ENCODE measurements at regions not wholly inside any gene's neighbourhood (a gene's known extent, or its start where the extent isn't known, plus 50 kb on each side); places are given as distances from the start of the nearest gene placed in this dataset.

DNA sequence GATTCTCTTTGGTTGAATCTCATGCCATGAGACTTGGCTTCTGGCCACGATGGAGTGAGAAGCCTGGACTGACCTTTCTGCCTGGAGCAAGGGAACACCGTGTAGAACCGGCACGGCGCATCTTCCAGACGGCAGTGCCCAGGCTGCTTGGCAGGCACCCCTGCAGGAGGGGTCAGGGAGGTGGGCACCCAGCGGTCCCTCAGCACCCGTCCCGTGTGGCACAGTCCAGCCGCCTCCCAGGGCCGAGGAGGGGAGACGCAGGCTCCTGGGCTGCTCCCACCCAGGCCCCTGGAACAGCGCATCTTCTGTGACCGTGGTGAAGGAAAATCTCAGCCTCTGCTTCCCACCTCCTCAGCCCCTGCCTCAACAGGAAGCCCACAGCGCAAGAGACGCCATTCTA lies 95.7 kb downstream of the CMPK2 start:
- peaks cover 20% of the 10 kb centered on the region for H3K27me3 Mint-ChIP-seq (ENCODE audit: low read depth)
- peaks cover 44% of the 10 kb centered on the region for H3K36me3 Mint-ChIP-seq
- H3K27ac Mint-ChIP-seq = no peak overlapping the region
- DNase-seq (ENCODE audit: low spot score) (no peak), ATAC-seq (no peak)
- TF ChIP-seq, protein P1, sequence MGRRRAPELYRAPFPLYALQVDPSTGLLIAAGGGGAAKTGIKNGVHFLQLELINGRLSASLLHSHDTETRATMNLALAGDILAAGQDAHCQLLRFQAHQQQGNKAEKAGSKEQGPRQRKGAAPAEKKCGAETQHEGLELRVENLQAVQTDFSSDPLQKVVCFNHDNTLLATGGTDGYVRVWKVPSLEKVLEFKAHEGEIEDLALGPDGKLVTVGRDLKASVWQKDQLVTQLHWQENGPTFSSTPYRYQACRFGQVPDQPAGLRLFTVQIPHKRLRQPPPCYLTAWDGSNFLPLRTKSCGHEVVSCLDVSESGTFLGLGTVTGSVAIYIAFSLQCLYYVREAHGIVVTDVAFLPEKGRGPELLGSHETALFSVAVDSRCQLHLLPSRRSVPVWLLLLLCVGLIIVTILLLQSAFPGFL (CRISPR knock-in tag; IDR thresholded peaks at IDR 0.05; ENCODE audit: borderline replicate concordance) = no peak
- no peak for TF ChIP-seq ZNF396 (CRISPR knock-in tag; IDR thresholded peaks at IDR 0.05; ENCODE audit: borderline replicate concordance)
- no peak for TF ChIP-seq NR2C2 (CRISPR knock-in tag; IDR thresholded peaks at IDR 0.05)
- TF ChIP-seq TEAD1 (CRISPR knock-in tag; IDR thresholded peaks at IDR 0.05) = no peak
- TF ChIP-seq CBFB (CRISPR knock-in tag; IDR thresholded peaks at IDR 0.05; ENCODE audit: low read depth) = no peak
- TF ChIP-seq, protein P2, sequence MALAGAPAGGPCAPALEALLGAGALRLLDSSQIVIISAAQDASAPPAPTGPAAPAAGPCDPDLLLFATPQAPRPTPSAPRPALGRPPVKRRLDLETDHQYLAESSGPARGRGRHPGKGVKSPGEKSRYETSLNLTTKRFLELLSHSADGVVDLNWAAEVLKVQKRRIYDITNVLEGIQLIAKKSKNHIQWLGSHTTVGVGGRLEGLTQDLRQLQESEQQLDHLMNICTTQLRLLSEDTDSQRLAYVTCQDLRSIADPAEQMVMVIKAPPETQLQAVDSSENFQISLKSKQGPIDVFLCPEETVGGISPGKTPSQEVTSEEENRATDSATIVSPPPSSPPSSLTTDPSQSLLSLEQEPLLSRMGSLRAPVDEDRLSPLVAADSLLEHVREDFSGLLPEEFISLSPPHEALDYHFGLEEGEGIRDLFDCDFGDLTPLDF (CRISPR knock-in tag; IDR thresholded peaks at IDR 0.05) = no peak
- ChIA-PET POLR2A (no interaction called here), CTCF (no interaction called here)
- no peak overlapping the region for H3K4me3 Mint-ChIP-seq
- H3K4me1 Mint-ChIP-seq = no peaks in the 10 kb centered on the region
- peaks cover 60% of the 10 kb centered on the region for H3K9me3 Mint-ChIP-seq

DNA sequence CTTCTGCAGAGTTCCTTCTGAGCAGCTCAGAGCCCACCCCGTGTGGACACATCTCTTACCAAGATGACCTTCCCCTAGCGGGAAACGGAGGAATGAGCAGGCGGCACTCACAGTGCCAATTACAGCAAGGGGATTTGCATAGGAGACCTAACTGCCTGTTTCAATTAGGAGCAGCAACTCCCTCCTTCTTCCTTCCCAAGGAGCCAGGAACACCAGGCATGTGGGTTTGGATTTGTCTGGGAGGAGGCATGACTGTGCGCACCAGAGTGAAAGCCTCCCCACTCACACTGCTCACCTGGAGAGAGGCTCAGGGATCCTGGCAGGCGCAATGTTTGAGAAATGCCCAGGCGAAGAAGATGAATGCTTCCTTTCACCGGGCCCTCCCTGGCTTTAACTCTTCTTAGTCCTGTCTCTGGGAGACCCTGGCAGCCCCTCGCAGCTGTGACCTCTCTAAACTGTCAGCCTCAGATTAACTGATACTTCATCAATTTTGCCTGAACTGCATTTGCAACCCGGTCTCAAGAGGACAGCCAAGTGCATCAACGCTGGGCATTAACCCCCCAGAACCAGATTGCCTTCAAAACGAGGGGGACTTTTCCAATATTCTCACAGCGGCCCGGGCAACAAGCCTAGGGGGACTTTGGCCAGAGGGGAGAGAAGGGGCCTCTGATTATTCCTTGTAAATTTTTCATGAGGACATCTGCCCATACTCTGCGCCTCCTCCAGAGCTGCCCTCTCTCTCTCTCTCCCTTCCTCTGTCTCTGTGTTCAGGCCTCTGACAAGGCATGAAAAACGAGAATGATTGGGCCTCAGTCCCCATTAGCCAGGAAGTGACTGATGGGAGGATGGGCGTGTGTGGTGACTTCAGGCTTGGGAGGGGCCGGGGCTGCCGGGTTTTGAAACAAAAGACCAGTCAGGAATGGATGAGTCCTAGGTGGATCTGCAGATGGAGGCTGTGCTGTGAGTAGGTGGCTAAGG lies 93.8 kb downstream of the CMPK2 start:
- H3K4me3 Mint-ChIP-seq = no peak overlapping the region
- no peak for DNase-seq (ENCODE audit: low spot score)
- CTCF ChIA-PET = no interaction called here
- H3K27ac Mint-ChIP-seq = no peak overlapping the region
- ATAC-seq = peak; percentile 34; the same call in 1 of the 2 replicates
- POLR2A ChIA-PET = no interaction called here
- peaks cover 45% of the 10 kb centered on the region for H3K36me3 Mint-ChIP-seq
- no peaks in the 10 kb centered on the region for H3K4me1 Mint-ChIP-seq
- TF ChIP-seq FOXK1 (CRISPR knock-in tag; IDR thresholded peaks at IDR 0.05) = no peak
- TF ChIP-seq SOX15 (CRISPR knock-in tag; IDR thresholded peaks at IDR 0.05) = no peak
- TF ChIP-seq, protein P3, sequence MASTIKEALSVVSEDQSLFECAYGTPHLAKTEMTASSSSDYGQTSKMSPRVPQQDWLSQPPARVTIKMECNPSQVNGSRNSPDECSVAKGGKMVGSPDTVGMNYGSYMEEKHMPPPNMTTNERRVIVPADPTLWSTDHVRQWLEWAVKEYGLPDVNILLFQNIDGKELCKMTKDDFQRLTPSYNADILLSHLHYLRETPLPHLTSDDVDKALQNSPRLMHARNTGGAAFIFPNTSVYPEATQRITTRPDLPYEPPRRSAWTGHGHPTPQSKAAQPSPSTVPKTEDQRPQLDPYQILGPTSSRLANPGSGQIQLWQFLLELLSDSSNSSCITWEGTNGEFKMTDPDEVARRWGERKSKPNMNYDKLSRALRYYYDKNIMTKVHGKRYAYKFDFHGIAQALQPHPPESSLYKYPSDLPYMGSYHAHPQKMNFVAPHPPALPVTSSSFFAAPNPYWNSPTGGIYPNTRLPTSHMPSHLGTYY (CRISPR knock-in tag; IDR thresholded peaks at IDR 0.05) = no peak
- TF ChIP-seq ZBTB21 (CRISPR knock-in tag; IDR thresholded peaks at IDR 0.05; ENCODE audit: borderline replicate concordance) = no peak
- H3K9me3 Mint-ChIP-seq = peaks cover 58% of the 10 kb centered on the region
- peaks cover 20% of the 10 kb centered on the region for H3K27me3 Mint-ChIP-seq (ENCODE audit: low read depth)

DNA sequence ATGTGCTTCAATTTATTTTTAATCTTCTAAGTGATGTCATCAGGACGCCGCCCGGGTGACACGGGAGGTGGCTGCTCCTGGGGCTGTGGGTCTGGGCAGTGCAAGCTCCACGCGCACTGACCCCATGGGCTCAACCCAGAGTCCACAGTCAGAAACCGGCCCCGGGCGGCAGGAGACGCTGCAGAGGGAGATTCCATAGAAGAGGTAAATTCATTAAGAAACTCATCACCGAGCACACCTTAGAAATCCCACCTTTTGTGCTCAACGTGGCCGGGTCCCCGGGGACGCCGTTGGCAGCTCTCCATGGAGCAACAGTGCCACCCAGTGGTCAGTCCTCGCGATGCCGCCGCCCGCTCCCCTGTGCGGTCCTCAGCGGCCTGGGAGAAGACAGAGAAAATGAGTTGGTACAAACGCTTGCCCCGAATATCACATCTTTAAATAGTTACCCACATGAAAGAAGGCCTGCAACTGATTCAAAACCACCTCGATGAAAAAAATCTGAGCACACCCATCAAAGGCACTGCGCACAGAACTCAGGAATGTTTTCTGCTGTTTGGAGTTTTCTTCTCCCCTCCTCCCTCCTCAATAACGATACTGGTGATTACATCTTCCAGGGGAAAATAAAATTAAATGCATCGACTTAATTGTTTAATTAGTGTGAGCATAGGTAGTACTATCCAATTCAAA lies 92.6 kb downstream of the CMPK2 start:
- ATAC-seq (peak; percentile 95), DNase-seq (ENCODE audit: low spot score) (peak; percentile 73)
- peaks cover 24% of the 10 kb centered on the region for H3K27me3 Mint-ChIP-seq (ENCODE audit: low read depth)
- TF ChIP-seq, protein P4, sequence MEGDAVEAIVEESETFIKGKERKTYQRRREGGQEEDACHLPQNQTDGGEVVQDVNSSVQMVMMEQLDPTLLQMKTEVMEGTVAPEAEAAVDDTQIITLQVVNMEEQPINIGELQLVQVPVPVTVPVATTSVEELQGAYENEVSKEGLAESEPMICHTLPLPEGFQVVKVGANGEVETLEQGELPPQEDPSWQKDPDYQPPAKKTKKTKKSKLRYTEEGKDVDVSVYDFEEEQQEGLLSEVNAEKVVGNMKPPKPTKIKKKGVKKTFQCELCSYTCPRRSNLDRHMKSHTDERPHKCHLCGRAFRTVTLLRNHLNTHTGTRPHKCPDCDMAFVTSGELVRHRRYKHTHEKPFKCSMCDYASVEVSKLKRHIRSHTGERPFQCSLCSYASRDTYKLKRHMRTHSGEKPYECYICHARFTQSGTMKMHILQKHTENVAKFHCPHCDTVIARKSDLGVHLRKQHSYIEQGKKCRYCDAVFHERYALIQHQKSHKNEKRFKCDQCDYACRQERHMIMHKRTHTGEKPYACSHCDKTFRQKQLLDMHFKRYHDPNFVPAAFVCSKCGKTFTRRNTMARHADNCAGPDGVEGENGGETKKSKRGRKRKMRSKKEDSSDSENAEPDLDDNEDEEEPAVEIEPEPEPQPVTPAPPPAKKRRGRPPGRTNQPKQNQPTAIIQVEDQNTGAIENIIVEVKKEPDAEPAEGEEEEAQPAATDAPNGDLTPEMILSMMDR (IDR thresholded peaks at IDR 0.05) = peak; percentile 79
- TF ChIP-seq EMX1 (CRISPR knock-in tag; IDR thresholded peaks at IDR 0.05) = no peak
- CTCF ChIA-PET = interaction anchor here (0.7 kb wide), 1 partner anchor 494 kb away, joined by 3 read pairs; no protein-coding TSS in a partner anchor
- H3K4me1 Mint-ChIP-seq = no peaks in the 10 kb centered on the region
- POLR2A ChIA-PET = no interaction called here
- no peak overlapping the region; the same call in 1 of the 2 replicates for H3K4me3 Mint-ChIP-seq
- H3K9me3 Mint-ChIP-seq = peaks cover 65% of the 10 kb centered on the region
- peaks cover 47% of the 10 kb centered on the region for H3K36me3 Mint-ChIP-seq
- H3K27ac Mint-ChIP-seq = no peak overlapping the region

All from WTC11 (cell line).